IMR-90 (cell line): ENCODE measurements at regions not wholly inside any gene's neighbourhood (a gene's known extent, or its start where the extent isn't known, plus 50 kb on each side); places are given as distances from the start of the nearest gene placed in this dataset.

Source experiments
- ATAC-seq: fragments of 200-7000 bp; cut with Tn5 transposase; 2 replicates; pipeline ENCODE4 v1.9.1; 2020; ENCODE audit warnings: low read depth, mild to moderate bottlenecking, moderate library complexity
- BruUV-seq: library from RNA; stranded (reverse); fragments of 400-500 nt; replicated peaks from 2 replicates; lab custom pipeline; 2021; lab: Mats Ljungman, UMichigan
- CTCF ChIA-PET: fragments of 300-600 bp; formaldehyde crosslinking; extraction: SDS; loops from one replicate; lab custom pipeline; 2021; ENCODE audit warnings: antibody characterized with exemption; lab: Yijun Ruan, JAX
- POLR2A ChIA-PET: fragments of 300-600 bp; sonication (Branson Sonifier 250); formaldehyde crosslinking; loops from one replicate; lab custom pipeline; 2022; ENCODE audit warnings: antibody characterized with exemption; ENCODE audit not compliant: unreplicated experiment; lab: Charles Lee
- DNase-seq: peaks from one replicate; pipeline ENCODE4 v3.0.0; 2013
- H2AFZ ChIP-seq: replicated peaks from 2 replicates; pipeline ENCODE3; 2013; ENCODE audit warnings: low read length, mild to moderate bottlenecking; ENCODE audit not compliant: poor library complexity
- H2AK5ac ChIP-seq: 2 replicates; pipeline ENCODE4 v1.6.1; 2013; ENCODE audit warnings: low read depth, low read length, inconsistent platforms
- H2AK9ac ChIP-seq: replicated peaks from 2 replicates; pipeline ENCODE3; 2013; ENCODE audit warnings: mild to moderate bottlenecking, low read depth, low read length, moderate library complexity; ENCODE audit not compliant: poor library complexity
- H2BK120ac ChIP-seq: 2 replicates; pipeline ENCODE4 v1.6.1; 2013; ENCODE audit warnings: low read depth, low read length, inconsistent platforms
- H2BK15ac ChIP-seq: 3 replicates; pipeline ENCODE4 v1.6.1; 2013; ENCODE audit warnings: low read depth, low read length, inconsistent platforms
- H2BK20ac ChIP-seq: 2 replicates; pipeline ENCODE4 v1.6.1; 2013; ENCODE audit warnings: low read depth, mild to moderate bottlenecking, inconsistent platforms, low read length, moderate library complexity
- H2BK5ac ChIP-seq: 2 replicates; pipeline ENCODE4 v1.6.1; 2013; ENCODE audit warnings: mild to moderate bottlenecking, low read depth, low read length, inconsistent platforms; ENCODE audit not compliant: poor library complexity, severe bottlenecking
- H3K14ac ChIP-seq: replicated peaks from 2 replicates; pipeline ENCODE4 v1.6.1; 2013; ENCODE audit warnings: low read depth, low read length, inconsistent platforms
- H3K18ac ChIP-seq: 2 replicates; pipeline ENCODE4 v1.6.1; 2013; ENCODE audit warnings: low read depth, low read length, control low read depth
- H3K23ac ChIP-seq: 2 replicates; pipeline ENCODE4 v1.6.1; 2013; ENCODE audit warnings: low read depth, low read length, inconsistent platforms
- H3K27ac ChIP-seq: 2 replicates; pipeline ENCODE4 v1.5.1; 2013; ENCODE audit warnings: mild to moderate bottlenecking, control low read depth, low read length; ENCODE audit not compliant: insufficient read depth
- H3K27me3 ChIP-seq: 2 replicates; pipeline ENCODE4 v1.6.1; 2013; ENCODE audit warnings: low read length; ENCODE audit not compliant: control insufficient read depth, insufficient read depth
- H3K36me3 ChIP-seq: 2 replicates; pipeline ENCODE4 v1.6.1; 2013; ENCODE audit warnings: low read length, mixed read lengths; ENCODE audit not compliant: control insufficient read depth, insufficient read depth
- H3K4ac ChIP-seq: 2 replicates; pipeline ENCODE4 v1.6.1; 2013; ENCODE audit warnings: low read depth, low read length, inconsistent platforms
- H3K4me1 ChIP-seq: 2 replicates; pipeline ENCODE4 v1.6.1; 2013; ENCODE audit warnings: low read length, mixed read lengths; ENCODE audit not compliant: control insufficient read depth, insufficient read depth
- H3K4me2 ChIP-seq: 2 replicates; pipeline ENCODE4 v1.6.1; 2013; ENCODE audit warnings: low read depth, mild to moderate bottlenecking, control low read depth, low read length, moderate library complexity
- H3K4me3 ChIP-seq: 2 replicates; pipeline ENCODE4 v1.5.1; 2013; ENCODE audit warnings: low read depth, mild to moderate bottlenecking, control low read depth, low read length, moderate library complexity; ENCODE audit not compliant: insufficient read depth
- H3K56ac ChIP-seq: 2 replicates; pipeline ENCODE4 v1.6.1; 2013; ENCODE audit warnings: low read length, inconsistent platforms; ENCODE audit not compliant: insufficient read depth; ENCODE audit errors: extremely low read depth
- H3K79me1 ChIP-seq, 2 experiments: 2 replicates each; pipeline ENCODE4 v1.6.1; 2013; ENCODE audit warnings: low read length in 2 of 2, inconsistent platforms in 1 of 2, low read depth in 1 of 2
- H3K9ac ChIP-seq: 2 replicates; pipeline ENCODE4 v1.6.1; 2013; ENCODE audit warnings: low read depth, low read length, control low read depth
- H3K9me1 ChIP-seq: 2 replicates; pipeline ENCODE4 v1.6.1; 2013; ENCODE audit warnings: low read length, inconsistent platforms; ENCODE audit not compliant: insufficient read depth
- H3K9me3 ChIP-seq: 2 replicates; pipeline ENCODE4 v1.6.1; 2013; ENCODE audit warnings: low read length; ENCODE audit not compliant: control insufficient read depth, insufficient read depth
- H4K20me1 ChIP-seq: 2 replicates; pipeline ENCODE4 v1.6.1; 2013; ENCODE audit warnings: low read length, inconsistent platforms; ENCODE audit not compliant: insufficient read depth
- H4K5ac ChIP-seq: 2 replicates; pipeline ENCODE4 v1.6.1; 2013; ENCODE audit warnings: mild to moderate bottlenecking, low read depth, low read length, control low read depth
- H4K8ac ChIP-seq, 2 experiments: 2 replicates each; pipeline ENCODE4 v1.6.1; 2013; ENCODE audit warnings: low read depth in 2 of 2, low read length in 2 of 2, control low read depth in 1 of 2, inconsistent platforms in 1 of 2
- H4K91ac ChIP-seq: 2 replicates; pipeline ENCODE4 v1.6.1; 2013; ENCODE audit warnings: low read depth, low read length, inconsistent platforms; ENCODE audit not compliant: insufficient read depth
- BHLHE40 ChIP-seq: fragments of 150-350 bp; IDR thresholded peaks from 2 replicates; pipeline ENCODE4 v1.6.1; 2016; ENCODE audit warnings: mild to moderate bottlenecking, low read depth, low read length
- CEBPB ChIP-seq: IDR thresholded peaks from 2 replicates; pipeline ENCODE4 v1.6.1; 2012; ENCODE audit warnings: low read depth, low read length, improper control_type of control experiment
- CHD1 ChIP-seq: IDR thresholded peaks from 2 replicates; pipeline ENCODE4 v1.6.1; 2012; ENCODE audit warnings: low read depth, low read length, improper control_type of control experiment
- FOS ChIP-seq: fragments of 150-350 bp; IDR thresholded peaks from 2 replicates; pipeline ENCODE4 v1.6.1; 2016; ENCODE audit warnings: low read depth, low read length
- MAFK ChIP-seq: IDR thresholded peaks from 2 replicates; pipeline ENCODE4 v1.6.1; 2012; ENCODE audit warnings: low read depth, low read length, improper control_type of control experiment
- MAZ ChIP-seq: IDR thresholded peaks from 2 replicates; pipeline ENCODE4 v1.6.1; 2012; ENCODE audit warnings: low read depth, mild to moderate bottlenecking, low read length, improper control_type of control experiment, moderate library complexity, borderline replicate concordance
- NFE2L2 ChIP-seq: fragments of 150-350 bp; IDR thresholded peaks from 2 replicates; pipeline ENCODE4 v1.6.1; 2016; ENCODE audit warnings: low read depth, mild to moderate bottlenecking, low read length
- RAD21 ChIP-seq: IDR thresholded peaks from 2 replicates; pipeline ENCODE4 v1.6.1; 2012; ENCODE audit warnings: low read length, improper control_type of control experiment
- RCOR1 ChIP-seq: IDR thresholded peaks from 2 replicates; pipeline ENCODE4 v1.6.1; 2012; ENCODE audit warnings: mild to moderate bottlenecking, low read length, improper control_type of control experiment; ENCODE audit not compliant: insufficient replicate concordance
- SMC3 ChIP-seq: fragments of 150-350 bp; IDR thresholded peaks from 2 replicates; pipeline ENCODE4 v1.6.1; 2016; ENCODE audit warnings: low read depth, mild to moderate bottlenecking, antibody characterized with exemption, low read length, moderate library complexity
- WGBS, 2 experiments: methylation state at CpG; one replicate each; pipeline versions ENCODE4 v1.1.5 to v1.1.7; 2013; ENCODE audit warnings: missing lambda C conversion rate in 2 of 2; ENCODE audit not compliant: insufficient read length in 1 of 2; ENCODE audit errors: extremely low coverage in 2 of 2; 5-methylcytosine and 5-hydroxymethylcytosine counted together
- dilution Hi-C: fragments of 300-500 bp; cut with HindIII; formaldehyde crosslinking; loops from one replicate; pipeline ENCODE4 v1.14.3; 2018; ENCODE audit warnings: low sequenced_read_pairs; ENCODE audit not compliant: unreplicated experiment
- in situ Hi-C: fragments of 300-500 bp; cut with MboI; formaldehyde crosslinking; loops from 3 replicates; pipeline ENCODE4 v1.14.3; 2019; ENCODE audit warnings: low sequenced_read_pairs, inconsistent platforms, mixed read lengths
- intact Hi-C: fragments of 100-400 bp; cut with micrococcal nuclease; formaldehyde crosslinking; loops from 2 replicates; pipeline ENCODE4 v1.10.0; 2022
- TF ChIP-seq, protein P1 (sequence below): fragments of 150-350 bp; IDR thresholded peaks from 2 replicates; pipeline ENCODE4 v1.6.1; 2017; ENCODE audit warnings: mild to moderate bottlenecking, antibody characterized with exemption, low read length, low read depth
- TF ChIP-seq, protein P2 (sequence below): fragments of 150-350 bp; IDR thresholded peaks from 2 replicates; pipeline ENCODE4 v1.6.1; 2016; ENCODE audit warnings: low read depth, mild to moderate bottlenecking, low read length, moderate library complexity, borderline replicate concordance
- TF ChIP-seq, protein P3 (sequence below): conservative IDR thresholded peaks from 2 replicates; pipeline ENCODE4 v1.5.1; 2012; ENCODE audit warnings: mild to moderate bottlenecking, low read depth, low read length, improper control_type of control experiment

DNA sequence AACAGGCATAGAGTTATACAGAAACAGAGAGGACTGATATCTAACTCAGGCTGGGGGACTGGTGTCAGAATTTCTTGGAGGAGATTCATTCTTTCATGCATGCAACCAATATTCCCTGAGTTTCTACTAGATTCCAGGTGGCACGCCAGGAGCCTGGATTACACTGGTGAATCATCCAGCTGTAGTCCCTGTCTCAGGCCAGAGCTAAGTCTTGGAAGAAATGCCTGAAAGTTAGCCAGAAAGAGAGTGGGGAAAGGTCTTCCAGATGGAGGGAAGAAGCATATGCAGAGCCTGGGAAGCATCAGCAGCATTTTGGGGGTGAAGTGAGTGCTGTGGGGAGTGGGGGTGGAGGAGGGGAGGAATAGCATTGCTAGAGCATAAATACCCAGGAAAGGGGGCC is 239.1 kb downstream of the OMA1 start:
- DNase-seq = no peak
- H3K4me2 ChIP-seq = no peak overlapping the region
- H4K5ac ChIP-seq = no peak overlapping the region
- no peak overlapping the region for H2BK20ac ChIP-seq
- H3K79me1 ChIP-seq = no peaks in the 10 kb centered on the region
- in situ Hi-C loops (no loop called here), dilution Hi-C loops (no loop called here), intact Hi-C loops (no loop called here)
- BruUV-seq = no TSS peak
- H2BK15ac ChIP-seq = no peak overlapping the region
- ChIA-PET CTCF (no interaction called here), POLR2A (no interaction called here)
- no peaks in the 10 kb centered on the region for H3K27me3 ChIP-seq
- no CpG with 5 or more reads among the region's 1 CpG for WGBS, 2 experiments
- no peaks in the 10 kb centered on the region for H3K9me1 ChIP-seq
- ATAC-seq = no peak
- no peaks in the 10 kb centered on the region for H4K20me1 ChIP-seq
- H3K56ac ChIP-seq = no peak overlapping the region
- no peak overlapping the region for H2BK120ac ChIP-seq
- H3K23ac ChIP-seq = no peak overlapping the region
- H3K9me3 ChIP-seq = no peaks in the 10 kb centered on the region
- TF ChIP-seq SMC3 = no peak
- no peak for TF ChIP-seq CHD1
- no peak for TF ChIP-seq NFE2L2
- TF ChIP-seq, protein P1, sequence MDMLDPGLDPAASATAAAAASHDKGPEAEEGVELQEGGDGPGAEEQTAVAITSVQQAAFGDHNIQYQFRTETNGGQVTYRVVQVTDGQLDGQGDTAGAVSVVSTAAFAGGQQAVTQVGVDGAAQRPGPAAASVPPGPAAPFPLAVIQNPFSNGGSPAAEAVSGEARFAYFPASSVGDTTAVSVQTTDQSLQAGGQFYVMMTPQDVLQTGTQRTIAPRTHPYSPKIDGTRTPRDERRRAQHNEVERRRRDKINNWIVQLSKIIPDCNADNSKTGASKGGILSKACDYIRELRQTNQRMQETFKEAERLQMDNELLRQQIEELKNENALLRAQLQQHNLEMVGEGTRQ = no peak
- TF ChIP-seq FOS = no peak
- TF ChIP-seq RAD21 = no peak
- TF ChIP-seq CEBPB = no peak
- no peak for TF ChIP-seq MAFK
- TF ChIP-seq, protein P2, sequence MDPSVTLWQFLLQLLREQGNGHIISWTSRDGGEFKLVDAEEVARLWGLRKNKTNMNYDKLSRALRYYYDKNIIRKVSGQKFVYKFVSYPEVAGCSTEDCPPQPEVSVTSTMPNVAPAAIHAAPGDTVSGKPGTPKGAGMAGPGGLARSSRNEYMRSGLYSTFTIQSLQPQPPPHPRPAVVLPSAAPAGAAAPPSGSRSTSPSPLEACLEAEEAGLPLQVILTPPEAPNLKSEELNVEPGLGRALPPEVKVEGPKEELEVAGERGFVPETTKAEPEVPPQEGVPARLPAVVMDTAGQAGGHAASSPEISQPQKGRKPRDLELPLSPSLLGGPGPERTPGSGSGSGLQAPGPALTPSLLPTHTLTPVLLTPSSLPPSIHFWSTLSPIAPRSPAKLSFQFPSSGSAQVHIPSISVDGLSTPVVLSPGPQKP = no peak
- TF ChIP-seq BHLHE40 = no peak
- TF ChIP-seq, protein P3, sequence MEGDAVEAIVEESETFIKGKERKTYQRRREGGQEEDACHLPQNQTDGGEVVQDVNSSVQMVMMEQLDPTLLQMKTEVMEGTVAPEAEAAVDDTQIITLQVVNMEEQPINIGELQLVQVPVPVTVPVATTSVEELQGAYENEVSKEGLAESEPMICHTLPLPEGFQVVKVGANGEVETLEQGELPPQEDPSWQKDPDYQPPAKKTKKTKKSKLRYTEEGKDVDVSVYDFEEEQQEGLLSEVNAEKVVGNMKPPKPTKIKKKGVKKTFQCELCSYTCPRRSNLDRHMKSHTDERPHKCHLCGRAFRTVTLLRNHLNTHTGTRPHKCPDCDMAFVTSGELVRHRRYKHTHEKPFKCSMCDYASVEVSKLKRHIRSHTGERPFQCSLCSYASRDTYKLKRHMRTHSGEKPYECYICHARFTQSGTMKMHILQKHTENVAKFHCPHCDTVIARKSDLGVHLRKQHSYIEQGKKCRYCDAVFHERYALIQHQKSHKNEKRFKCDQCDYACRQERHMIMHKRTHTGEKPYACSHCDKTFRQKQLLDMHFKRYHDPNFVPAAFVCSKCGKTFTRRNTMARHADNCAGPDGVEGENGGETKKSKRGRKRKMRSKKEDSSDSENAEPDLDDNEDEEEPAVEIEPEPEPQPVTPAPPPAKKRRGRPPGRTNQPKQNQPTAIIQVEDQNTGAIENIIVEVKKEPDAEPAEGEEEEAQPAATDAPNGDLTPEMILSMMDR = no peak
- TF ChIP-seq MAZ = no peak
- no peak for TF ChIP-seq RCOR1
- no peak overlapping the region for H2AK9ac ChIP-seq
- no peak overlapping the region for H3K27ac ChIP-seq
- no peak overlapping the region for H2AFZ ChIP-seq
- no peak overlapping the region for H4K91ac ChIP-seq
- H4K8ac ChIP-seq = no peak overlapping the region
- no peaks in the 10 kb centered on the region for H3K4me1 ChIP-seq
- H3K18ac ChIP-seq = no peak overlapping the region
- no peak overlapping the region for H2AK5ac ChIP-seq
- H3K9ac ChIP-seq = no peak overlapping the region
- no peak overlapping the region for H2BK5ac ChIP-seq
- no peak overlapping the region for H3K4me3 ChIP-seq
- no peaks in the 10 kb centered on the region for H3K36me3 ChIP-seq
- no peak overlapping the region for H3K14ac ChIP-seq
- no peak overlapping the region for H3K4ac ChIP-seq
